ENCODE measurements at regions not wholly inside any gene's neighbourhood (a gene's known extent, or its start where the extent isn't known, plus 50 kb on each side); places are given as distances from the start of the nearest gene placed in this dataset.

GRCh38 chr7:26076691-26077090 lies 75.3 kb upstream of the NFE2L3 start:
- Histone ChIP-seq H3K27ac (no peak overlapping the region), H3K27me3 (no peaks in the 10 kb centered on the region), H3K4me3 (no peak overlapping the region), H3K36me3 (no peaks in the 10 kb centered on the region), H3K4me1 (ENCODE audit: insufficient read depth) (no peaks in the 10 kb centered on the region), H3K9me3 (no peaks in the 10 kb centered on the region)
- TF ChIP-seq POLR2A (IDR thresholded peaks at IDR 0.05) (no peak), CTCF (IDR thresholded peaks at IDR 0.05) (no peak), EP300 (IDR thresholded peaks at IDR 0.05) (no peak)
- intact Hi-C loops (cut with DNase I): no loop called here
- WGBS, 3 donors: 80 to 93% (median 89%) methylated on average over 6 of the region's 6 CpGs
- no peak for DNase-seq

- H3K27ac ChIP-seq: no peak overlapping the region
- intact Hi-C loops (cut with DNase I): no loop called here
- no peak overlapping the region for H3K4me3 ChIP-seq
- no peaks in the 10 kb centered on the region for H3K9me3 ChIP-seq
- H3K36me3 ChIP-seq: no peaks in the 10 kb centered on the region
- no peaks in the 10 kb centered on the region for H3K4me1 ChIP-seq (ENCODE audit: insufficient read depth)
- 7 to 11% (median 10%) methylated on average over 19 of the region's 19 CpGs for WGBS, 3 donors
- no peaks in the 10 kb centered on the region for H3K27me3 ChIP-seq
- DNase-seq: peak; percentile 9 to 50 (median 31)
- no peak for TF ChIP-seq CTCF (IDR thresholded peaks at IDR 0.05)
- no peak for TF ChIP-seq POLR2A (IDR thresholded peaks at IDR 0.05)
- no peak for TF ChIP-seq EP300 (IDR thresholded peaks at IDR 0.05)
Observed at GRCh38 chr7:26078437-26079336, 73.3 kb upstream of the NFE2L3 start.

- Histone ChIP-seq H3K27ac (no peak overlapping the region), H3K4me3 (no peak overlapping the region), H3K4me1 (ENCODE audit: insufficient read depth) (no peaks in the 10 kb centered on the region), H3K36me3 (no peaks in the 10 kb centered on the region), H3K9me3 (no peaks in the 10 kb centered on the region), H3K27me3 (no peaks in the 10 kb centered on the region)
- TF ChIP-seq CTCF (IDR thresholded peaks at IDR 0.05) (no peak), POLR2A (IDR thresholded peaks at IDR 0.05) (no peak), EP300 (IDR thresholded peaks at IDR 0.05) (no peak)
- DNase-seq: no peak
- intact Hi-C loops (cut with DNase I): loop anchor here in 3 of 4 donors (10.0 kb wide), 2 partner anchors 273 to 283 kb away; no protein-coding TSS in a partner anchor
- 61 to 75% (median 62%) methylated on average over 2 of the region's 2 CpGs for WGBS, 3 donors
Observed at GRCh38 chr7:26081638-26082037, 70.4 kb upstream of the NFE2L3 start.

GRCh38 chr7:26083113-26083512 lies 68.9 kb upstream of the NFE2L3 start:
- 12 to 29% (median 29%) methylated on average over 2 of the region's 2 CpGs for WGBS, 3 donors
- Histone ChIP-seq H3K9me3 (no peaks in the 10 kb centered on the region), H3K4me1 (ENCODE audit: insufficient read depth) (no peaks in the 10 kb centered on the region), H3K27me3 (no peaks in the 10 kb centered on the region), H3K36me3 (no peaks in the 10 kb centered on the region), H3K4me3 (no peak overlapping the region), H3K27ac (no peak overlapping the region)
- TF ChIP-seq EP300 (IDR thresholded peaks at IDR 0.05) (no peak), CTCF (IDR thresholded peaks at IDR 0.05) (no peak), POLR2A (IDR thresholded peaks at IDR 0.05) (no peak)
- intact Hi-C loops (cut with DNase I): loop anchor here in 3 of 4 donors (10.0 kb wide), 2 partner anchors 272 to 282 kb away; no protein-coding TSS in a partner anchor
- DNase-seq: no peak
